ENCODE measurements at regions not wholly inside any gene's neighbourhood (a gene's known extent, or its start where the extent isn't known, plus 50 kb on each side); places are given as distances from the start of the nearest gene placed in this dataset.

GRCh38 chr10:10552948-10553347 is 464.7 kb upstream of the CELF2 start (continued):
- no peak for TF ChIP-seq ELF1 (IDR thresholded peaks at IDR 0.05; ENCODE audit: borderline replicate concordance, low read depth)
- no peak for TF ChIP-seq FOSL1 (IDR thresholded peaks at IDR 0.05; ENCODE audit: low read depth)
- TF ChIP-seq EZH2 (IDR thresholded peaks at IDR 0.05): no peak
- TF ChIP-seq YY1 (IDR thresholded peaks at IDR 0.05; ENCODE audit: extremely low read depth, insufficient replicate concordance, low read depth, low read length): no peak

- Histone ChIP-seq H3K79me2 (ENCODE audit: insufficient read depth, low read length) (no peaks in the 10 kb centered on the region), H3K36me3 (ENCODE audit: control insufficient read depth in 1 of 2, insufficient read depth in 2 of 2, low read length in 2 of 2) (no peaks in the 10 kb centered on the region), H3K4me2 (ENCODE audit: low read length) (no peak overlapping the region), H3K9me3 (ENCODE audit: control insufficient read depth in 1 of 2, insufficient read depth in 1 of 2, low read depth in 1 of 2, low read length in 2 of 2) (peaks cover 14 to 24% of the 10 kb centered on the region in 2 experiments; a peak in 2 of 4 replicates), H2AFZ (ENCODE audit: low read depth, low read length, poor library complexity, severe bottlenecking) (no peak overlapping the region), H4K20me1 (ENCODE audit: insufficient read depth) (no peaks in the 10 kb centered on the region), H3K9ac (ENCODE audit: low read length) (no peak overlapping the region), H3K9me2 (ENCODE audit: insufficient read depth) (no peaks in the 10 kb centered on the region), H3K27me3 (ENCODE audit: insufficient read depth, low read length) (no peaks in the 10 kb centered on the region), H3K4me3 (replicated peaks in 1 of 2; ENCODE audit: low read depth in 1 of 2, low read length in 2 of 2) (no peak overlapping the region), H3K4me1 (ENCODE audit: control insufficient read depth in 1 of 2, insufficient read depth in 2 of 2, low read length in 2 of 2) (no peaks in the 10 kb centered on the region), H3K27ac (ENCODE audit: low read depth, low read length) (no peak overlapping the region)
- ChIA-PET CTCF (no interaction called here), RAD21 (ENCODE audit: low non-redundant PET in 1 of 2, low total read pairs in 2 of 2, uncharacterized antibody in 2 of 2, unreplicated experiment in 2 of 2) (no interaction called here), POLR2A (no interaction called here)
- DNase-seq (ENCODE audit: low read depth, low spot score): no peak
- intact Hi-C loops (cut with micrococcal nuclease): no loop called here
- ATAC-seq: no peak
- no TSS peak for BruUV-seq (replicated peaks)
- TF ChIP-seq ZBTB33 (IDR thresholded peaks at IDR 0.05; ENCODE audit: extremely low read depth, insufficient replicate concordance, low read length) (no peak), POLR2A (IDR thresholded peaks at IDR 0.05; ENCODE audit: borderline replicate concordance, extremely low read depth, insufficient read depth, insufficient read length) (no peak), YY1 (IDR thresholded peaks at IDR 0.05; ENCODE audit: extremely low read depth, insufficient replicate concordance, low read depth, low read length) (no peak), SP1 (IDR thresholded peaks at IDR 0.05; ENCODE audit: low read depth) (no peak), REST (IDR thresholded peaks at IDR 0.05; ENCODE audit: low read depth) (no peak), CBX3 (IDR thresholded peaks at IDR 0.05; ENCODE audit: low read depth) (no peak), POLR2AphosphoS5 (IDR thresholded peaks at IDR 0.05; ENCODE audit: low read depth, low read length) (no peak), JUND (IDR thresholded peaks at IDR 0.05) (no peak), RAD21 (IDR thresholded peaks at IDR 0.05; ENCODE audit: low read depth) (no peak), SIN3A (IDR thresholded peaks at IDR 0.05; ENCODE audit: low read depth) (no peak), EZH2phosphoT487 (IDR thresholded peaks at IDR 0.05; ENCODE audit: borderline replicate concordance) (no peak), ELF1 (IDR thresholded peaks at IDR 0.05; ENCODE audit: borderline replicate concordance, low read depth) (no peak), ZFX (IDR thresholded peaks at IDR 0.05) (no peak), TCF7L2 (IDR thresholded peaks at IDR 0.05; ENCODE audit: borderline replicate concordance, extremely low read depth, insufficient read depth, insufficient read length) (no peak)
- TF ChIP-seq, protein P1, sequence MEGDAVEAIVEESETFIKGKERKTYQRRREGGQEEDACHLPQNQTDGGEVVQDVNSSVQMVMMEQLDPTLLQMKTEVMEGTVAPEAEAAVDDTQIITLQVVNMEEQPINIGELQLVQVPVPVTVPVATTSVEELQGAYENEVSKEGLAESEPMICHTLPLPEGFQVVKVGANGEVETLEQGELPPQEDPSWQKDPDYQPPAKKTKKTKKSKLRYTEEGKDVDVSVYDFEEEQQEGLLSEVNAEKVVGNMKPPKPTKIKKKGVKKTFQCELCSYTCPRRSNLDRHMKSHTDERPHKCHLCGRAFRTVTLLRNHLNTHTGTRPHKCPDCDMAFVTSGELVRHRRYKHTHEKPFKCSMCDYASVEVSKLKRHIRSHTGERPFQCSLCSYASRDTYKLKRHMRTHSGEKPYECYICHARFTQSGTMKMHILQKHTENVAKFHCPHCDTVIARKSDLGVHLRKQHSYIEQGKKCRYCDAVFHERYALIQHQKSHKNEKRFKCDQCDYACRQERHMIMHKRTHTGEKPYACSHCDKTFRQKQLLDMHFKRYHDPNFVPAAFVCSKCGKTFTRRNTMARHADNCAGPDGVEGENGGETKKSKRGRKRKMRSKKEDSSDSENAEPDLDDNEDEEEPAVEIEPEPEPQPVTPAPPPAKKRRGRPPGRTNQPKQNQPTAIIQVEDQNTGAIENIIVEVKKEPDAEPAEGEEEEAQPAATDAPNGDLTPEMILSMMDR (IDR thresholded peaks at IDR 0.05 in 2 of 3, conservative IDR thresholded peaks at IDR 0.05 in 1 of 3; ENCODE audit: borderline replicate concordance in 1 of 3, insufficient read depth in 1 of 3, low read depth in 2 of 3, low read length in 2 of 3): no peak
- TF ChIP-seq, protein P2, sequence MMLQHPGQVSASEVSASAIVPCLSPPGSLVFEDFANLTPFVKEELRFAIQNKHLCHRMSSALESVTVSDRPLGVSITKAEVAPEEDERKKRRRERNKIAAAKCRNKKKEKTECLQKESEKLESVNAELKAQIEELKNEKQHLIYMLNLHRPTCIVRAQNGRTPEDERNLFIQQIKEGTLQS (IDR thresholded peaks at IDR 0.05): no peak
These were observed 453.4 kb upstream of the CELF2 start for GRCh38 chr10:10564081-10564794.

Data from HCT116 (cell line).